Nephron (organoid): ENCODE measurements at regions not wholly inside any gene's neighbourhood (a gene's known extent, or its start where the extent isn't known, plus 50 kb on each side); places are given as distances from the start of the nearest gene placed in this dataset.
"Not testable (repeated sequence)": the region's sequence is repeated elsewhere in the genome, so short reads cannot be mapped to it uniquely, and the experiment has no call there.

Source experiments
- H3K27ac Mint-ChIP-seq, 3 experiments: 2 replicates each; pipeline ENCODE4 v1.8.0; 2020; ENCODE audit warnings: mixed read lengths in 3 of 3, mild to moderate bottlenecking in 2 of 3, moderate library complexity in 1 of 3
- H3K27me3 Mint-ChIP-seq: 2 replicates; pipeline ENCODE4 v1.8.0; 2021; ENCODE audit warnings: low read depth, mild to moderate bottlenecking, moderate library complexity, mixed read lengths
- H3K36me3 Mint-ChIP-seq: 2 replicates; pipeline ENCODE4 v1.8.0; 2020; ENCODE audit warnings: low read depth, mixed read lengths
- H3K4me1 Mint-ChIP-seq: 2 replicates; pipeline ENCODE4 v1.8.0; 2020; ENCODE audit warnings: mixed read lengths
- H3K4me3 Mint-ChIP-seq, 3 experiments: 2 replicates each; pipeline ENCODE4 v1.8.0; 2020; ENCODE audit warnings: mild to moderate bottlenecking in 3 of 3, mixed read lengths in 3 of 3, moderate library complexity in 2 of 3
- H3K9me3 Mint-ChIP-seq: 2 replicates; pipeline ENCODE4 v1.8.0; 2020; ENCODE audit warnings: mixed read lengths
- CTCF ChIP-seq, 3 experiments: fragments of 200-600 bp; sonication (generic); IDR thresholded peaks; one replicate each; pipeline ENCODE4 v1.5.0; 2021; ENCODE audit warnings: antibody characterized with exemption in 3 of 3; ENCODE audit not compliant: unreplicated experiment in 3 of 3

GRCh38 chr7:122248472-122248871 is 56.1 kb downstream of the FEZF1 start:
- Mint-ChIP-seq H3K4me1 (no peaks in the 10 kb centered on the region), H3K4me3 (no peak overlapping the region), H3K27ac (no peak overlapping the region), H3K27me3 (peaks cover 13% of the 10 kb centered on the region), H3K9me3 (peaks cover 7% of the 10 kb centered on the region), H3K36me3 (no peaks in the 10 kb centered on the region)
- no peak for TF ChIP-seq CTCF (IDR thresholded peaks at IDR 0.05; ENCODE audit: unreplicated experiment in 3 of 3)

- H3K27ac Mint-ChIP-seq, H3K27me3 Mint-ChIP-seq, H3K4me3 Mint-ChIP-seq, H3K9me3 Mint-ChIP-seq, H3K36me3 Mint-ChIP-seq, H3K4me1 Mint-ChIP-seq: not testable (repeated sequence)
Observed at GRCh38 chr7:122238729-122239128, 65.8 kb downstream of the FEZF1 start.

GRCh38 chr7:122238297-122238696 is 66.3 kb downstream of the FEZF1 start:
- not testable (repeated sequence) for H3K4me1 Mint-ChIP-seq, H3K27ac Mint-ChIP-seq, H3K4me3 Mint-ChIP-seq, H3K9me3 Mint-ChIP-seq, H3K36me3 Mint-ChIP-seq, H3K27me3 Mint-ChIP-seq

GRCh38 chr7:122225874-122226273 is 78.7 kb downstream of the FEZF1 start:
- no peaks in the 10 kb centered on the region for H3K36me3 Mint-ChIP-seq
- no peaks in the 10 kb centered on the region for H3K4me1 Mint-ChIP-seq
- H3K27me3 Mint-ChIP-seq = peaks cover 5% of the 10 kb centered on the region
- no peak overlapping the region for H3K4me3 Mint-ChIP-seq
- H3K27ac Mint-ChIP-seq = no peak overlapping the region
- H3K9me3 Mint-ChIP-seq = no peaks in the 10 kb centered on the region
- no peak for TF ChIP-seq CTCF (IDR thresholded peaks at IDR 0.05; ENCODE audit: unreplicated experiment in 3 of 3)

GRCh38 chr7:122219253-122219865 is 75.3 kb upstream of the AASS start:
- H3K27ac Mint-ChIP-seq = no peak overlapping the region
- no peaks in the 10 kb centered on the region for H3K4me1 Mint-ChIP-seq
- TF ChIP-seq CTCF (IDR thresholded peaks at IDR 0.05; ENCODE audit: unreplicated experiment in 3 of 3) = peak; percentile 68 to 87 (median 71)
- H3K9me3 Mint-ChIP-seq = no peaks in the 10 kb centered on the region
- H3K36me3 Mint-ChIP-seq = no peaks in the 10 kb centered on the region
- H3K4me3 Mint-ChIP-seq = no peak overlapping the region
- no peaks in the 10 kb centered on the region for H3K27me3 Mint-ChIP-seq

GRCh38 chr7:122217125-122217524 is 73.1 kb upstream of the AASS start:
- Mint-ChIP-seq H3K27ac (no peak overlapping the region), H3K4me1 (no peaks in the 10 kb centered on the region), H3K27me3 (no peaks in the 10 kb centered on the region), H3K4me3 (no peak overlapping the region), H3K9me3 (no peaks in the 10 kb centered on the region), H3K36me3 (no peaks in the 10 kb centered on the region)
- no peak for TF ChIP-seq CTCF (IDR thresholded peaks at IDR 0.05; ENCODE audit: unreplicated experiment in 3 of 3)

- TF ChIP-seq CTCF (IDR thresholded peaks at IDR 0.05; ENCODE audit: unreplicated experiment in 3 of 3) = no peak
- Mint-ChIP-seq H3K9me3 (peaks cover 9% of the 10 kb centered on the region), H3K4me3 (no peak overlapping the region), H3K27me3 (peaks cover 4% of the 10 kb centered on the region), H3K4me1 (no peaks in the 10 kb centered on the region), H3K27ac (no peak overlapping the region), H3K36me3 (no peaks in the 10 kb centered on the region)
Observed at GRCh38 chr7:122212754-122213153, 68.7 kb upstream of the AASS start.
